ENCODE measurements at regions not wholly inside any gene's neighbourhood (a gene's known extent, or its start where the extent isn't known, plus 50 kb on each side); places are given as distances from the start of the nearest gene placed in this dataset.

DNA sequence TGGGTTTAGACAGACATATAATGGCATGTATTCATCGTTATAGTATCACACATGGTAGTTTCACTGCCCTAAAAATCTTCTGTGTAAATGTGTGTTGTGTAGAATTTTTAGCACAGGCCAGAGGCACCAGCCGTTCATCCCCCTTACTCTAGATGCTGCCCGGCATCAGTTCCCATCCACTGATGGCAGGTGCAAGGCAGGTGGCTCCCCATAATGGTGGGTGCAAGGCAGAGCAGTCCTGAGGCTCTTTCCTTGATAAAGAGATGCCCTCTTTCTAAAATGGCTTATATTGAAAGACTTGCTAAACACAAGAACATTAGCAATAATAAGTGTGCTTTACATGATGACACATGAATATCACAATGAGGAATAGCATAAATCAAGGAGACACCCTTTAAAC is 508.5 kb downstream of the EPHA4 start:
- Histone ChIP-seq H3K4me1 (ENCODE audit: control insufficient read depth in 2 of 3, insufficient read depth in 2 of 3, low read depth in 1 of 3, low read length in 3 of 3) (no peaks in the 10 kb centered on the region), H3K27ac (ENCODE audit: low read depth in 2 of 2, low read length in 2 of 2) (no peak overlapping the region), H3K27me3 (ENCODE audit: control insufficient read depth, insufficient read depth, low read length) (no peaks in the 10 kb centered on the region), H3K9ac (ENCODE audit: low read length in 3 of 3) (no peak overlapping the region), H3K9me3 (ENCODE audit: control insufficient read depth in 2 of 3, insufficient read depth in 1 of 3, low read length in 3 of 3) (peaks cover 0 to 3% (median 0%) of the 10 kb centered on the region in 3 donors), H3K4me3 (ENCODE audit: low read length in 3 of 3) (no peak overlapping the region), H3K36me3 (ENCODE audit: control insufficient read depth in 2 of 3, insufficient read depth in 3 of 3, low read length in 3 of 3) (no peaks in the 10 kb centered on the region)
- TF ChIP-seq, protein P1, sequence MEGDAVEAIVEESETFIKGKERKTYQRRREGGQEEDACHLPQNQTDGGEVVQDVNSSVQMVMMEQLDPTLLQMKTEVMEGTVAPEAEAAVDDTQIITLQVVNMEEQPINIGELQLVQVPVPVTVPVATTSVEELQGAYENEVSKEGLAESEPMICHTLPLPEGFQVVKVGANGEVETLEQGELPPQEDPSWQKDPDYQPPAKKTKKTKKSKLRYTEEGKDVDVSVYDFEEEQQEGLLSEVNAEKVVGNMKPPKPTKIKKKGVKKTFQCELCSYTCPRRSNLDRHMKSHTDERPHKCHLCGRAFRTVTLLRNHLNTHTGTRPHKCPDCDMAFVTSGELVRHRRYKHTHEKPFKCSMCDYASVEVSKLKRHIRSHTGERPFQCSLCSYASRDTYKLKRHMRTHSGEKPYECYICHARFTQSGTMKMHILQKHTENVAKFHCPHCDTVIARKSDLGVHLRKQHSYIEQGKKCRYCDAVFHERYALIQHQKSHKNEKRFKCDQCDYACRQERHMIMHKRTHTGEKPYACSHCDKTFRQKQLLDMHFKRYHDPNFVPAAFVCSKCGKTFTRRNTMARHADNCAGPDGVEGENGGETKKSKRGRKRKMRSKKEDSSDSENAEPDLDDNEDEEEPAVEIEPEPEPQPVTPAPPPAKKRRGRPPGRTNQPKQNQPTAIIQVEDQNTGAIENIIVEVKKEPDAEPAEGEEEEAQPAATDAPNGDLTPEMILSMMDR (IDR thresholded peaks at IDR 0.05; ENCODE audit: borderline replicate concordance, extremely low read depth, insufficient read depth), result no peak
- FAIRE-seq (no peak), DNase-seq (no peak)
- intact Hi-C loops (cut with DNase I), result no loop called here

DNA sequence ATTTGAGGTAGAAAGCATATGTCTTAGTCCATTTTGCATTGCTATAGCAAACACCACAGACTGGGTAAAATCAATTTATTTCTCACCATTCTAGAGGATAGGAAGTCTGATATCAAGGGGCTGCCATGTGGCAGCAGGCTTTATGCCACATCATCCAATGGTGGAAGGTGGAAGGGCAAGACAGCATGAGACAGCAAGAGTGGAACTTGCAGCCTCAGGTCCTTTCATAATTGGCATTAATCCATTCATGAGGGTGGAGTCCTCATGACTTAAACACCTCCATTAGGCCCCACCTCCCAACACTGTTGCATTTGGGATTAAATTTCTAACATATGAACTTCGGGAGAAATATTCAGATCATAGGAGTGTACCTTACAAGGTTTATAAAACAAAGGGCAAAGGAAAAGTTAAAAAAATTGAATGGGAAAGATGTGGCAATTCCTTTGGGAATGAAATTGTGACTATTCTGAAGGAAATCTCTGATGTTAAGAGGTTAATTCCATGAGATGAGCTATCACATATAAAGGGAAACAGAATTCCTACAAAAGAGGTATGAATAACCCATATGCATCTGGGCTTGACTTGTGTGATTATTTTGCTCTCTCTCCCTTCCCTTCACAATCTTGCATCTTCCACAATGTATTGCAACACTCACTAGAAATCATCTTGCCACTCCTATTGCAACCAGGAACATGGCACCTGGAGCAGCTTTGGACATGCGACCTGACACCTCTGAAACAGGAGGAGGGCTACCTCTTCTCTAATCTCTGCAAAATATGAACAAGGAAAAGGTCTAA is 507.8 kb downstream of the EPHA4 start:
- TF ChIP-seq, protein P1 (IDR thresholded peaks at IDR 0.05; ENCODE audit: borderline replicate concordance, extremely low read depth, insufficient read depth), result no peak
- DNase-seq (no peak), FAIRE-seq (no peak)
- intact Hi-C loops (cut with DNase I), result no loop called here
- no peak overlapping the region for H3K4me3 ChIP-seq (ENCODE audit: low read length in 3 of 3)
- H3K9ac ChIP-seq (ENCODE audit: low read length in 3 of 3), result no peak overlapping the region
- no peak overlapping the region for H3K27ac ChIP-seq (ENCODE audit: low read depth in 2 of 2, low read length in 2 of 2)
- no peaks in the 10 kb centered on the region for H3K9me3 ChIP-seq (ENCODE audit: control insufficient read depth in 2 of 3, insufficient read depth in 1 of 3, low read length in 3 of 3)
- H3K4me1 ChIP-seq (ENCODE audit: control insufficient read depth in 2 of 3, insufficient read depth in 2 of 3, low read depth in 1 of 3, low read length in 3 of 3), result no peaks in the 10 kb centered on the region
- no peaks in the 10 kb centered on the region for H3K36me3 ChIP-seq (ENCODE audit: control insufficient read depth in 2 of 3, insufficient read depth in 3 of 3, low read length in 3 of 3)
- no peaks in the 10 kb centered on the region for H3K27me3 ChIP-seq (ENCODE audit: control insufficient read depth, insufficient read depth, low read length)

DNA sequence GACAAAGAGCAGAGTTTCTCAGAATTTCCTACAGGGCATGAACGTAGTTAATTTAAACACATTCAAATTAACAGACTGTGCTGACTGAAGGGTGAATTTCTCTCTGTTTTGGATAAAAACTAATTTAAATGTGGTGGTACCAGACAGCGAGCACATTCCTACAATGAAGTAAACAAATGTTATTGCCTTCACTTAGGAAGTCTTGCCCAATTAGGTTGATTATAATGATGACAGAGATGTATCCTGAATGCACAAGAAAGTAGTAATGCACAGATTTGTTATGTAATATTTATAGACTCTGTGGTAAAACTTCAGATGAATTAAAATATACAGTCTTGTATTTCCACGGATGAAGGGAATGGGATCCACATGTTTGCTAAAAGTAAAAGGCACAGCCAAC is 507.2 kb downstream of the EPHA4 start:
- Histone ChIP-seq H3K27ac (ENCODE audit: low read depth in 2 of 2, low read length in 2 of 2) (no peak overlapping the region), H3K4me3 (ENCODE audit: low read length in 3 of 3) (no peak overlapping the region), H3K4me1 (ENCODE audit: control insufficient read depth in 2 of 3, insufficient read depth in 2 of 3, low read depth in 1 of 3, low read length in 3 of 3) (no peaks in the 10 kb centered on the region), H3K9ac (ENCODE audit: low read length in 3 of 3) (no peak overlapping the region), H3K9me3 (ENCODE audit: control insufficient read depth in 2 of 3, insufficient read depth in 1 of 3, low read length in 3 of 3) (no peaks in the 10 kb centered on the region), H3K36me3 (ENCODE audit: control insufficient read depth in 2 of 3, insufficient read depth in 3 of 3, low read length in 3 of 3) (no peaks in the 10 kb centered on the region), H3K27me3 (ENCODE audit: control insufficient read depth, insufficient read depth, low read length) (no peaks in the 10 kb centered on the region)
- intact Hi-C loops (cut with DNase I), result no loop called here
- TF ChIP-seq, protein P1 (IDR thresholded peaks at IDR 0.05; ENCODE audit: borderline replicate concordance, extremely low read depth, insufficient read depth), result no peak
- FAIRE-seq (no peak), DNase-seq (no peak)

Data from kidney (tissue), 13 donors.